ENCODE measurements at regions not wholly inside any gene's neighbourhood (a gene's known extent, or its start where the extent isn't known, plus 50 kb on each side); places are given as distances from the start of the nearest gene placed in this dataset.

DNA sequence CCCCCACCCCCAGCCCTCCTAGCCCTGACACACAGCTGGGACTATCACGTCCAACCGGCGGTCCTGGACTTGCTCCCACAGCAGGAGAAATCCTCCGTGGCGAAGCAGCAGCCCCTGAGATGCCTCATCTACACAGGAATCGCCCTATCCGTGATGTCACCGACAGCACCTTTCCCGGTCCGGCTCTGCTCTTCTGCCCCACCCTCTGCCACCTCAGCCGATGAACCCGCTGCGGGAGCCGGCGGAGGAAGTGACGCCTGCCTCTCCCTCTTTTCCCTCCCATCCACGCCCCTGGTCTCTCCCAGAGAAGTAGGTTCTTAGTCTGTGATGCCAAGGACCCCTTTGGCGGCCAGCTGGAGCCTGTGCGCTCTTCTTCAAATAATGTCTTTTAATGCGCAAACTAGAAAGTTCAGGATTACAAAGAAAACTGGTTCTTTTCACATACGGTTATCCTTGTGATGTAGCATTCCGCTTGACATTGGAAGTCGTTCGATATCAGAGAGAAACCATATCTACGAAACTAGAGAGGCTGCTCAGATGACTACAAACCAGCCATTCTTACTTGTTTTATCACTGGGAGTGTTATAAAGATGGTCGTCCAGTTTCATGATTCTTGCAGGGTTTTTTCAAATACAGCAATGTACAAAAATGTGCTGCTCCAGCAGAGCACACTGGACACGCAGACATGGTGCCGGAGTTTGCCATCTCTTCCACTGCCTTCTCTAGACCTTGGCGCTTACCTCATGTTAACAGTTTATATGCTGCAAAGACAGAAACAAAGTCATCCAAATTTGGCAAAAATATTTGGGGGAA is 120.3 kb downstream of the PPIAL4G start:
- TF ChIP-seq, protein P1, sequence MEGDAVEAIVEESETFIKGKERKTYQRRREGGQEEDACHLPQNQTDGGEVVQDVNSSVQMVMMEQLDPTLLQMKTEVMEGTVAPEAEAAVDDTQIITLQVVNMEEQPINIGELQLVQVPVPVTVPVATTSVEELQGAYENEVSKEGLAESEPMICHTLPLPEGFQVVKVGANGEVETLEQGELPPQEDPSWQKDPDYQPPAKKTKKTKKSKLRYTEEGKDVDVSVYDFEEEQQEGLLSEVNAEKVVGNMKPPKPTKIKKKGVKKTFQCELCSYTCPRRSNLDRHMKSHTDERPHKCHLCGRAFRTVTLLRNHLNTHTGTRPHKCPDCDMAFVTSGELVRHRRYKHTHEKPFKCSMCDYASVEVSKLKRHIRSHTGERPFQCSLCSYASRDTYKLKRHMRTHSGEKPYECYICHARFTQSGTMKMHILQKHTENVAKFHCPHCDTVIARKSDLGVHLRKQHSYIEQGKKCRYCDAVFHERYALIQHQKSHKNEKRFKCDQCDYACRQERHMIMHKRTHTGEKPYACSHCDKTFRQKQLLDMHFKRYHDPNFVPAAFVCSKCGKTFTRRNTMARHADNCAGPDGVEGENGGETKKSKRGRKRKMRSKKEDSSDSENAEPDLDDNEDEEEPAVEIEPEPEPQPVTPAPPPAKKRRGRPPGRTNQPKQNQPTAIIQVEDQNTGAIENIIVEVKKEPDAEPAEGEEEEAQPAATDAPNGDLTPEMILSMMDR (conservative IDR thresholded peaks at IDR 0.05) = no peak
- no peak for TF ChIP-seq ZFX (IDR thresholded peaks at IDR 0.05)

All from C4-2B (cell line).